ENCODE measurements at regions not wholly inside any gene's neighbourhood (a gene's known extent, or its start where the extent isn't known, plus 50 kb on each side); places are given as distances from the start of the nearest gene placed in this dataset.
"Not testable (repeated sequence)": the region's sequence is repeated elsewhere in the genome, so short reads cannot be mapped to it uniquely, and the experiment has no call there.

DNA sequence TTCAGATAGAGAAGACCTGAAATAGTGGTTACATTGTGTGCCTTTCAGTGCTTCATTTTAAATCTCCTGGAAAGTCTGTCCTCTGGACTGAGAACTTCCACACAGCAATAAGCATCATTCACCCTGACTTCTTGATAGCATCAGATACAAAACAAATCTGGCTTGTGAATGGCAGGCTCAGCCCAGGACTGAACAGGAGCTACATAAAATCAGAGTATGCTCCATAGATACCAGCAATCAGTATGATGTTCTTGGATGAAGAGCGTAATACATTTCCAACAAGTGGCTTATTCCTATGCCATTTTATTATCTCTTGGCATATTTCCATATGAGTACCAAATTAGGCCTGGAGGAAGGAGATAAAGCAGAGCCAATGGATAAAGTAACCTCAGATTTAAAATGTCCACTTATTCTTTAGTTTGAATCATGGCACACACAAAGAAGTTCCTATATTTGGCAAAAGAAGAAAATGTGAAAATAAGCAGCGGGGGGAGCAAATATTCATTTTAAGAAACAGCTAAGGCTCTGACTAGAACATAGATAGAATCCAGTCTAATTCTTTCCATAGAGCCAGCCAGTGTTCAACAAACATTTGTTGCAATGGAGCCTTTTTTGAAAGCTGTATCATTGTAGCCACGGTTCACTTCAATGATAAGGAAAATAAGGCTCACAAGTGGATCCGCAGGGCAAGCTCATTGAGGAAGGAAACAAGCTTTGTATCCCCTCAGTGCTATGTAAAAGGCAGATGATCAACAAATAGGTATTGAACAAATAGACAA lies 230.8 kb upstream of the CHAC2 start:
- no peak for DNase-seq (ENCODE audit: low spot score)

GRCh38 chr2:53535234-53535840 lies 232.3 kb upstream of the CHAC2 start:
- peak; percentile 15 for DNase-seq (ENCODE audit: low spot score)

GRCh38 chr2:53530126-53530525 lies 237.5 kb upstream of the CHAC2 start:
- DNase-seq (ENCODE audit: low spot score), result no peak

GRCh38 chr2:53527056-53527455 lies 240.5 kb upstream of the CHAC2 start:
- DNase-seq (ENCODE audit: low spot score), result no peak

DNA sequence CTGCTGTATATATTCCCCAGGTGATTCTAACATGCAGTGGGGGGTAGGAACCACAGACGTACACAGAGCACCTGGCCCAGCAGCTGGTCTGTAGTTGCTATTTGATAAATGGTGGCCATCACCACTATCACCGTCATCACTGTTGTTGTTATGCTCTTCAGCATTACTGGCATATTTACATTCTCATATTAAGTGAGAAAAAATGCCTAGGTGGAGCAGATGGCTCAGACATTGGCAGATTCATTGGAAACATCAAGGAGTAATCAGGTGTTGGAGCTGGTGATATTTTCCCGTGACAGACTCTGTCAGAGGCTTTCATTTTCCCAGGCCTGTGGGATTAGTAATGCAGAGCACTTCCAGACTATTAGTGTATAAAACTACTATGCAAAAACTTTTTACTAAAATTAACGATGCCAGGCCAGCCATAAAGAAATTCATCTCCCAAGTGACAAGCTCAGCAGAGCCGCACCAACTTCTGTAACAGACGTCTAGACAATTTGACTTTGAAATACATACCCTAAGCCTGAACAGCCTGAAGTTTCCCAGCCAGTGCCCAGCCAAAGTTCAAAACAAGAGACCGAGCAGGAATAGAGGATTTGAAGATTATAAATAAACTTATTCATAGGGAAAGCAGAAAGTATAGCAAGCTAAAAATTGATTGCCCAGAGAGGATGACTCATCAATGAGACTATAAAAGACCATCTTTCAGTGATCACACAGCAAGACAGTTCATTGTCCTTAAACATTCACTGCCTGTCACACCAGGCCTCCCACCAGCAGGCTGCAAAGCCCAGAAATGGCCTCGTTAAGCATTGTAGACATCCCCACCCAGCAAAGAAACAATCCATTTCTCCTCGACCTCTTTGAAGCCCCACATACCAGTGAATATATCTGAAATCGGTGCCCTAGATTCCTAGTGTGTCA lies 247.4 kb upstream of the CHAC2 start:
- no peak for DNase-seq (ENCODE audit: low spot score)

DNA sequence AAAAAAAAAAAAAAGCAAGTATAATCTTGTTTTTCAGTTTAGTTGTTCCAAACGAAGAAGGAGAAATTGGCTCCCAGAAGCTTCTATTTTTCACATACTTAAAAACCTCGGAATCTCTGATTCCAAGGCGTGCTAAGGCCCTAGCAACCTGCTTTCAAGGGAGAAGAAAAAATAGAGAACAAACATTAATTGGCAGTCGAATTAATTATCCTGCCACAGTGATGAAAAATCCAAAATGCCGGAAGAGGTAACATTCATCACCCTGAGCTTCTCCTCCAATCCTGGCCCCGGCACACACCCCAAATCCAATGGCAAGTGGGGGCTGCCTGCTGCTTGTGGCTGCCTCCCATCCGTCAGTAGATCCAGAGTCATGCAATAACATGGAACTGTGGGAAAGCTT lies 250.2 kb upstream of the CHAC2 start:
- DNase-seq (ENCODE audit: low spot score), result no peak

DNA sequence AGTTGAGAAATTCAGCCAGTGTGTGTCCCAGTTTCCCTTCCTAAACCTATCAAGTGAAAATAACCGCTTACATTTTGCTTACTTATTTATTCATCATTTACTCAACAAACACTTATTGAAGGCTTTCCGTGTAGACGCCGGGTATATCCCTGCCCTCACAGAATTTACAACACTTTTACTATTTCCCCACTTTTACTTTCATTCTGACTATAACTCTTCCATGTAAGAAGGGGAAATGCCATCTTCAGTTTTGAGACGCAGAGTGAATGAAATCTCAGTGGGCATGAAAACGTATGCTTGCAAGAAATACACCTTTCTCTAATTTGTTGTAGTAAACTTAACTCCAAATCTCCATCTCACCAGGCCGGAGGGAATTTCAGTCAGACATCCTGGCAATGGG lies 251.0 kb upstream of the CHAC2 start:
- no peak for DNase-seq (ENCODE audit: low spot score)

- DNase-seq (ENCODE audit: low spot score), result peak; percentile 30
Measured at GRCh38 chr2:53515435-53516332, 251.9 kb upstream of the CHAC2 start.

GRCh38 chr2:53513167-53513666 lies 254.4 kb upstream of the CHAC2 start:
- DNase-seq (ENCODE audit: low spot score), result no peak

DNA sequence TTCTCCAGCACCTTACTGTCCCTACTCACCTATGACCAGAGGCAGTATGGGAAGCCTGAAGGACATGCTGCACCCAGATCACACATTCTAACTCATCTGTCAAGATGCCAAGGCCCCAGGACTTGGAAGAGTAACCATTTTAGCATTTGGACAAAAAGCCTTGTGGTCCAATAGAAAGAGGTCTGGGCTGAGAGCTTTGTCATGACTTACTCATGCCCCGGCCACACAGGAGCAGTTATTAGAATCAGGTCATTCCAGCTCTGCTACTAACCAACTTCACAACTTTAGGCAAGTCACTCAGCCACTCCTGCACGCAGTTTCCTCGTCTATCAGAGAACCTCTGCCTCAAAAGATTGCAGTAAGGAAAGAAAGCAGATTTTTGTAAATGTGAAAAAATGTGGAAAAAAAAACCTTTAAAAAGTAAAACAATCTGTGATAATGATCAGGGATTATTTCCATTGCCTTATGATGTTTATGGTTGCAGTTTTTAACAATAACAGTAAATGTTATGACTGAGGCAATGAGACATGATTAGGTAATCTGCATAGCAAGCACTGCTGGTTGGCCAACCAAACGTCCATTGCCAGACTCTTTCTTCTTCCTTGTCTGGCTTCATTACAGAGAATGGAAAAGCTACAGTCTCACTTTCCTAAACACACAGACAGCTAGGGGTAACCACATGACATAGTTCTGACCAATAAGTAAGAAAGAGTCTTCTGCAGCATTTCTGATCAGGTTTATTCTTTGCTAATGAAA lies 255.4 kb upstream of the CHAC2 start:
- DNase-seq (ENCODE audit: low spot score), result no peak

GRCh38 chr2:53511549-53511948 lies 256.1 kb upstream of the CHAC2 start:
- no peak for DNase-seq (ENCODE audit: low spot score)

DNA sequence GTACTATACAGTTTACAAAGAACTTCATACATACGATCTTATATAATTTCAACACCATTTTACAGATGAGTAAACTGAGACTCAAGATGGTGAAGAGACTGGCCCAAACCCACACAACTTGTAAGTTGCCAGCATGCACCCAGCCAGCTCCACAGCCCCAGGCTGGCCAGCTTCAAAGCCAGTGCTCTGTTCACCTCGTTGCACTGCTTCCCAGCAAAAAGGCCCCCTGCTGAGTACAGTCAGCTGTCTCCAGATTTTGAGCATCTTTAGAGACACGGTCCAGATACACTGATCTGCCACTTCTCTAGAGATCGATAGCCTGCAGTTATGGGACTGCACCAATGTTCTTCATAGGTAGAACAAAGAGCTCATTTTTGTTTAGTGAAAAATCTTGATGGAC lies 257.2 kb upstream of the CHAC2 start:
- DNase-seq (ENCODE audit: low spot score), result no peak

DNA sequence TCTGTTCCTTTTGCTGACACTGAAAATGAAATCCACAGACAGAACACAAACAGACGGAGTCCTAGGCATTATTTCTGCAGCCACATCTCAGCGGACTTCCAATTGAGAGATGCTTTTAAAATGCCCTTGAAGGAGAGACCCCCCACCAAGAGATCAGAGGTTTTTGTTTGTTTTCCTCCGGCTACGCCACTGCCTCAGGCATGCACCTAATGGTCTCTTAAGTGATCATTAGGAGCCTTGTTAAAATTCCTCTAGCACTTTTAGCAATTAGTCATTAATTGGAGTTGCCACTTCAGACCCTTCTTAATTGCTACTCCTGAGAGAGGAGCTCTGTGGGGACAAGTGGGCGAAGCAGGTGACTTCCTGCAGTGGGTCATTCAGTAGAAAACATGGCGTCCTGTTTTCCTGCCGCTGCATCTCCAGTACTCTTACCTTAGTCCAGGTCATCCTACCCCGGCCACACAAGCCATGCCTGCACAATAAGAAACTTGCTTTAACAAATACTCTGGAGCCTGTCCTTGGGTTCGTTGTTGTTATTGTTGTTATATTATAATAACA lies 257.7 kb upstream of the CHAC2 start:
- DNase-seq (ENCODE audit: low spot score), result no peak

DNA sequence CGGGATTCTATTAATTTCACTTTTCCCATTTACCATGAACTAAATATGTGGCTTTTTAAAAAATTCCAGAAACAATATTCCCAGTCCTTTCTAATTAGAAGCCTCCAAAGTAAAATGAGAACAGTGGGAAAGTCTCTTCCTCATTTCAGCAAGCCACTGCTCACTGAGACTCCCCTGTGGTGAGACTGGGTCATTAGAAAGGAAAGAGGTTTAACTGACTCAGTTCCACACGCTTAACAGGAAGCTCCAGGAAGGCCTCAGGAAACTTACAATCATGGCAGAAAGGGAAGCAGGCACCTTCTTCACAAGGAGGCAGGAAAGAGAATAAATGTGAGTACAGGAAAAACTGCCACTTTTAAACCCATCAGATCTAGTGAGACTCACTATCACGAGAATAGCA lies 258.9 kb upstream of the CHAC2 start:
- no peak for DNase-seq (ENCODE audit: low spot score)

DNA sequence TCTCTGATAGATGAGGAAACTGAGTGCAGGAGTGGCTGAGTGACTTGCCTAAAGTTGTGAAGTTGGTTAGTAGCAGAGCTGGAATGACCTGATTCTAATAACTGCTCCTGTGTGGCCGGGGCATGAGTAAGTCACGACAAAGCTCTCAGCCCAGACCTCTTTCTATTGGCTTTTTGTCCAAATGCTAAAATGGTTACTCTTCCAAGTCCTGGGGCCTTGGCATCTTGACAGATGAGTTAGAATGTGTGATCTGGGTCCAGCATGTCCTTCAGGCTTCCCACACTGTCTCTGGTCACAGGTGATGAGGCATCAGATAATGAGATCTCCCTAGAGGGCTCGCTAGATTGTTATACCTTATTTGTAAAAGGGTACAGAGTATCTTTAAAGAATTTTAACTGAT lies 260.5 kb upstream of the CHAC2 start:
- not testable (repeated sequence) for DNase-seq (ENCODE audit: low spot score)

DNA sequence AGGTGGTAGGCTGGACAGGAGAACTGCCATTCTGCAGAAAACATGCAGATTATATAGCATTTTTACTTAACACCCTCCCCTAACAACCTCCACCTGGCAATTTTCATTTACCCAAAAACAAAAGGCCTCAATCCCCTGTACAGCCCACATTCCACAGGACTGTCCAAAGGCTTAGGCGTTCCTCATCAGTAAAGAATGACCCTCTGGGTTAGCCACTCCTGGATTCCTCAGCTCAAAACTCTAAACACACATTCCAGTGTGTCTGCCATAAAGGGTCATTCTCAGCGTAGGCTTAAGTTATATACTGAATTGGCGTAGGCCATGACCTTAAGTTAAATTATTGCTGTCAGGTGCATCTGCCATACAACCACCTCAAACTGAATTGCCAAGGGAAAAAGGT lies 261.8 kb upstream of the CHAC2 start:
- DNase-seq (ENCODE audit: low spot score), result no peak

GRCh38 chr2:53504507-53504906 lies 263.1 kb upstream of the CHAC2 start:
- DNase-seq (ENCODE audit: low spot score), result no peak

DNA sequence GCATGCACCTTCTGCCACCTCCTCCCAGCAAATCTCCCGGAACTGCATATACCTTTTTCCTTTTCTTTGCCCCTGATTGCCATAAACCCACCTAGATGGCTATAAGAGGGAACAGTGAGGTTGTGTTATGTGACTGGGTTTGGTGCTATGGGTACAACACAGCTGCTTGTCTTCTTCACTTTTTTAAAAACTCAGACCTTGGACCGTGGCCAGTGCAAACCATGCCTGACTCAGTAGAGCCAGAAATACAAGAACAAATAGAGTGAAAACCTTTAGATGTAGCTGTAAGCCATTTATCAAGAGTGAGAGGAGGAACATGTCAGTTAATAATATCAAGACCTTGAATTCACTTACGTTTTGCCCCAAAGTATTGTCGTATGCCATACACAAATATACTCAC lies 267.4 kb upstream of the CHAC2 start:
- DNase-seq (ENCODE audit: low spot score), result no peak

DNA sequence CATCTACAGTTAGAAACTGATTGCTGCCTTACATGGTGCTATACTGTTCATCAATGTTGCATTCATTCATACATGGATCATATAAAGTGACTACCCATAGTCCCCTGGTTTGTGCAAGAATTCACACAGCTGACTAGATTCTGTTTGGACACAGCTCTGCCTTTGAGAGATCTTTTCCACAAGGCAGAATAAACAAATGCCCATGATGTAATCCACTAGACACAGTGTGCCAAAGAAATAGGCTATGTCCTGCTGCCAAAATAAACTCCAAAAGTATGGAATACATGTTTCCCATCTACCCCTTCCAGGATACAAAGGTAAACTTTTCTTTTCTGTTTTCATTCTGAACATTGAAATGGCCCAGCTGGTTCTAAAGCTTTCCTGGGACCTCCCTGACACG lies 269.4 kb upstream of the CHAC2 start:
- no peak for DNase-seq (ENCODE audit: low spot score)

DNA sequence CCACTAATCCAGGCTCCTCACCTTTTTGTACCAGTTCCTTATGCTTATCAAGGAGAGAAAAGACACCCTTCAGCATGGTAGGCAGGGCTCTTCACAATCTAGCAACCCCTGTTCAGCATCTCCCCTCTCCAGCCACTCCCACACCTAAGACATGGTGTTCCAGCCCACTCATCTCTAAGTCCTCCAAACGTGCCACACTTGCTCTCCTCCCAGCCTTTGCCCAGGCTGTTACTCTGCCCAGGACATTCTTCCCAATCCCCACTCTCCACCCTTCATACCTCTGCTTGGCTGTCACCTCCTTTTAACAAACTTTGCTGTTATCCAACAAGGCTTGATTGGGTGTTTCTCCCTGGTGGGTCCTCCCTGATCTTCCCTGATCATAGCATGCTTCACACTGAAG lies 270.6 kb upstream of the CHAC2 start:
- no peak for DNase-seq (ENCODE audit: low spot score)

- no peak for DNase-seq (ENCODE audit: low spot score)
Measured at GRCh38 chr2:53493210-53493609, 274.4 kb upstream of the CHAC2 start.
